ENCODE measurements at regions not wholly inside any gene's neighbourhood (a gene's known extent, or its start where the extent isn't known, plus 50 kb on each side); places are given as distances from the start of the nearest gene placed in this dataset.
"Not testable (repeated sequence)": the region's sequence is repeated elsewhere in the genome, so short reads cannot be mapped to it uniquely, and the experiment has no call there.

GRCh38 chr15:26259581-26259980 lies 396.5 kb upstream of the ATP10A start:
- no peak for DNase-seq

DNA sequence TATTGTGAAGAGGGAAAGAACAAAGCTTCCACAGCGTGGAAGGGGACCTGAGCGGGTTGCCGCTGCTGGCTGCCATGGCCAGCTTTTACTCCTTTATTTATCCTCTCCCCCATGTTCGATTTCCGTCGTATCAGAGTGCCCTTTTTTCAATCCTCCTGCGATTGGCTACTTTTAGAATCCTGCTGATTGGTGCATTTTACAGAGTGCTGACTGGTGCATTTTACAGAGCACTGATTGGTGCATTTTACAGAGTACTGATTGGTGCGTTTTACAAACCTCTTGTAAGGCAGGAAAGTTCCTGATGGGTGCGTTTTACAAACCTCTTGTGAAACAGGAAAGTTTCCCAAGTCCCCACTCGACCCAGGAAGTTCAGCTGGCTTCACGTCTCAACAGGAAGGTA lies 381.7 kb upstream of the ATP10A start:
- not testable (repeated sequence) for DNase-seq

GRCh38 chr15:26243382-26243781 lies 380.3 kb upstream of the ATP10A start:
- no peak for DNase-seq

- no peak for DNase-seq
Observed at GRCh38 chr15:26242565-26243071, 379.5 kb upstream of the ATP10A start.

DNA sequence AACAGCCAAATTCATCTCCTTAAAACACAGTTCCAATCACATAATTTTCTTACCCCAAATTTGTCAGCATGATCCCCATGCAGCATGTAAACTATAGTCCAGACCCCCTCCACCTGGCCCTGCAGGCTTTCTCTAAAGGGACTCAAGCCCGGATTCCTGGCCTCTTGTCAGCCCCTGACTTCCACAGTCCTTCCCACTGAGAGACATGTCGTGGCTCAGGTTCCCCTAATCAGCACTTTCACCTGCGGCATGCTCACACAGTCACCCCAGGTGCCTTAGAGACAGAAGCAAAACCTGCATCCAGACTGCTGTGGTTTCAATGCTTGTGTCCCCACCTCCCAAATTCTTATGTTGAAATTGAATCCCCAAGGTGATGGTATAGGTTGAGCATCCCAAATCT lies 372.7 kb upstream of the ATP10A start:
- DNase-seq: no peak

DNA sequence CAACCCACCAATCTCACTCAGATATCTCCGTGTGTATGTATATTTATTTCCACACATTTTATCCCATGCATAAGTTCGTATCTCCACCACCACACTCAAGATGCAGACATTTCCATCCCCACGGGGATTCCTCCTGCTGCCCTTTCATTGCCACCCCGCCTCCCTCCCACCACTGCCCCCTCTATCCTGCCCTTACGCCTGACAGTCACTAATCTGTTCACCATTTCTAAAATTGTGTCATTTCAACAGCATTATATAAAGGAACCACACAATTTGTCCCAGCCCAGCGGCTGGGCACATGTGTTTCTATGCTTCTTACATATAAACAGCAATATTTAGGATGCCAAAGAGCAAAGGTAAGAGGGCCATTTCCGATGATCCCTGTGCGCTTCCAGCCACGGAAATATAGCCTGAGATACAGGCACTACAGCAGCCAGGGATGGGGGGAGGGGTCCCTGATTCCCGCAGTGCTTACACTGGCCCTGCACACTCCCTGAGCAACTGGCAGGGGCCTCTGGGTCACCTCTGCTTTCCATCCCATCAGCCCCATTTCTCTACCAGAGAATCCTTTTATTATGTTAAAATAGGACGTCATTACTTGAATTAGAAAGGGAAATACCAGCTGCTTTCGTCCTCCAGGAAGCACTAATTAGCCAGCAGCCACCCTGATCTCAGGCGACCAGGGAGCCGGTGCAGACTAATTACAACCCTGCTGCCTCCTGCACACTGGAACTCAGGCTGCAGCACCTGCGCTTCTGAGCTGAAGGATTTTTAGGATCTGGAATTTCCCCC lies 372.0 kb upstream of the ATP10A start:
- no peak for DNase-seq

DNA sequence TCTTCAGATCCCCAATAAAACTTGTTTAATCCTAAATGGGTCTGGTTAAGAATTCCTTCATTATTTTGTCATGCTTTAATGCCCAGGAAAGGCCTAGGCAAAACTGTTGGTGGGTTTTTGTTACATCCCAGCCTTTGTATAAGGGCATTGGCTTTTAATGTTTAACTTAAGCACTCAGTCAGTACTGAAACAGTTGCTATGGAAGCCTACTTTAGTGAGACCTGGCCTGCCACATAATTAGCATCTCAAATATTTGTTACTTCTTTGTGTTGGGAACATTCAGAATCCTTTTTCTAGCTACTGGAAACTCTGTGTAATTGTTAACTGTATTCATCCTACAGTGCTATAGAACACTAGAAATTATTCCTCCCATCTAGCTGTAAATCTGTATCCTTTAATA lies 369.6 kb upstream of the ATP10A start:
- DNase-seq: no peak

DNA sequence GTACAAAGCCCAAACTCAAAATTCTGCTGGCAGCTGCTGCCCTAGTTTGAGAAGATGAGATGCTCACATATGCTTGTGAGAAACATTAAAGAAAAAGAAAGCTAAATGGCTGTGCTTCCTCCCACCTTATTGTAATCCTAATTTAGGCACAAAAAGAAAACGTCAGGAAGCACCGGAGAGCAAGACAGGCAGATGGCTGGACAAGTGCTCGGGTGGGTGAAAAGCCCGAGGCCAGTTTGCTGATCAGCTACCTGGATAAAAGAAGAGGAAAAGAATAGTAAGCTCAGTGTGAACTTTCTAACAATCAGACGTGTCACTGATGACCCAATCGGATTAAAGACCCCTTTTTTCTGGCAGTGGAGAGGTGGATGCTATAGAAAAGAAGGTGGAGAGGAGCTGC lies 368.0 kb upstream of the ATP10A start:
- DNase-seq: no peak

DNA sequence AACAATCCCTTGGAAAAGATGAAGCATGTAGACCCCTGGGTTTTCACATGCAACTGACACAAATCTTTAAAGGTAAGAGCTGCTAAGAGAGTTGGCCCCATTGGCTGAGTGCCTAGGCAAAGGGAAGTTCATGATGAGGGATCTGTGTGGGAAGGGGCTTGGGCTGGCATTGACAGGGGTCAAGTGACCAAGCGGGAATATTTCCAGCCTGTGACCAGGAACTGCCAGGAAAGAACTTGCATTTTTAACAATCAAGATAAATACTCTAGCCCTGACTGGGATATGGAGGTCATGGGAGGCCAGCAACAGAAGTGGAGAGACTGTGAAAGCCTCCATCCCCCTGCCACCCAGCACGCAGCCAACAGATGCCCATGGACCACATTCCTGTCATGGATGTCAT lies 361.1 kb upstream of the ATP10A start:
- DNase-seq: no peak

GRCh38 chr15:26223720-26224119 lies 360.6 kb upstream of the ATP10A start:
- DNase-seq: no peak

- no peak for DNase-seq
Observed at GRCh38 chr15:26222781-26223180, 359.7 kb upstream of the ATP10A start.

DNA sequence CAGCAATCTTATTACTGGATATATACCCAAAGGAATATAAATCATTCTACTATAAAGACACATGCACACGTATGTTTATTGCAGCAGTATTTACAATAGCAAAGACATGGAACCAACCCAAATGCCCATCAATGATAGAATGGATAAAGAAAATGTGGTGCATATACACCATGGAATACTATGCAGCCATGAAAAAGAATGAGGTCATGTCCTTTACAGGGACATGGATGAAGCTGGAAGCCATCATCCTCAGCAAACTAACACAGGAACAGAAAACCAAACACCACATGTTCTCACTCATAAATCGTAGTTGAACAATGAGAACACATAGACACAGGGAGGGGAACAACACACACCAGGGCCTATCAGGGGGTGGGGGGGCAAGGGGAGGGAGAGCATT lies 353.9 kb upstream of the ATP10A start:
- DNase-seq: not testable (repeated sequence)

- no peak for DNase-seq
Observed at GRCh38 chr15:26214290-26214689, 351.2 kb upstream of the ATP10A start.

GRCh38 chr15:26213427-26213826 lies 350.3 kb upstream of the ATP10A start:
- no peak for DNase-seq

GRCh38 chr15:26212109-26212508 lies 349.0 kb upstream of the ATP10A start:
- DNase-seq: no peak

GRCh38 chr15:26210980-26211379 lies 347.9 kb upstream of the ATP10A start:
- DNase-seq: no peak

DNA sequence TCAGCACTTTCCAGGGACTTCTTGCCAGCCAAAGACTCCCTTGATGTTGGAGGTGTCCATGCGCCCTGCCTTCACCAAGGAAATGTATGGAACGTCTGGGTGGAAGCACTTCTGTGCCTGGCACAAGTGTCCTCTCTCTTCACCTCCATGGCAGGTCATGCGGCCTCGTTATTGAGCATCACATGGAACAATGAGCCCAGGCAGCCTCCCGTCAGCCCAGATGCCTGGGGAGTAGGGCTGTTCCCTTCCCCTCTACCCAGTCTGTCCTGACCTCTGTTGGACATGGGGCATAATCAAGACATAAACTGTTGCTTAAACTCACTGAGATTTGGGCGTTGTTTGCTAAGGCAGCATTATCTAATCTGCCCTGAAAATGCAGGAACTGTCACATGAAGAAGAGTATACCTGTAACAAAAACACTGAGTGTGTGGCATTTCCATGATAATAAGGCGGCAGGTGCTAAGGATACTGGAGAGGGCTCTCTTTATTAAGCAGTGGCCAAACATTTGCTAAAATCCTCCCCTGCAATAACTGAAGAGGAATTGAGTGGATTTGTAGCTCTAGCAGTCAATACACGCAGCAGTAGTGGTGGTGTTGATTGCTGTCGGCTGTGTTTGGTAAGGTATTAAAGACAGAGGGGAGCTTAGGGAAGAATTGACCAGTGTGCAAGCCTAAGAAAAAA lies 338.2 kb upstream of the ATP10A start:
- DNase-seq: no peak

DNA sequence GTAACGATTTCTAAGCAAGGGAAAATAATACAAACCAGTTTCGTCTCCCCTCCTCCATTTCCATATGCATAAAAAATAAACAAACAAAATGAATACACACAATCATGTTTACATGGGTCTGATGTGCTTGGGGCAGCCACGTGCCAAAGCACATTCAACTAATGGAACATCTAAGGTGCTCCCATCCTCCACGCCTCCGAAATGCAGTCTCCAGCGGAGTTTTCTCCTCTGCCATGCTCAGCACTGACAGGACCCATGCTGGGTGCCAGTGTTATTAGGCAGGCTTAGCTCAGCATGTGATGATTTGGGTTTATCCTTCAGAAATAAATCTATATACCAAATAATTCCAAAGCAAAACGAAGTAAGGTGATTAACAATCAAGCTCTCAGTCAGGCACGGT lies 337.3 kb upstream of the ATP10A start:
- no peak for DNase-seq

- no peak for DNase-seq
Observed at GRCh38 chr15:26197719-26198118, 334.6 kb upstream of the ATP10A start.

DNA sequence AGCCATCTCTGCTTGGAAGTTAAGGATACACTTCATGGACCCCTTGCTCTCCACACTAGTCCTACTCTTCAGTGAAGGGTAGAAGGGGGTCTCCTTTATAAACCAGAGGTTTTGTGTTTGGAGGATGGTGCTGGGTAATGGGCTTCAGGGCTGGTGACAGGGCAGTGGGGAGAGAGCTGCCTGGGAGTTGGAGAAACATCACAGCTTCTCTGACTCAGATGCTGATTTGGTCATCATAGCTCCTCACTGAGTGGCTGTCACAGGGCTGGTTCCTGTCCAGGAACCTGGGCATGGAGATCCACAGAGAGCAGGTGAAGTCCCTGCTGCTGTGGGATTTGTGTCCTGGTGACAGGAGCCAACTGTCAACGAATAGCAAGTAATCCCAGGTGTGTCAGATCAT lies 333.9 kb upstream of the ATP10A start:
- no peak for DNase-seq

DNA sequence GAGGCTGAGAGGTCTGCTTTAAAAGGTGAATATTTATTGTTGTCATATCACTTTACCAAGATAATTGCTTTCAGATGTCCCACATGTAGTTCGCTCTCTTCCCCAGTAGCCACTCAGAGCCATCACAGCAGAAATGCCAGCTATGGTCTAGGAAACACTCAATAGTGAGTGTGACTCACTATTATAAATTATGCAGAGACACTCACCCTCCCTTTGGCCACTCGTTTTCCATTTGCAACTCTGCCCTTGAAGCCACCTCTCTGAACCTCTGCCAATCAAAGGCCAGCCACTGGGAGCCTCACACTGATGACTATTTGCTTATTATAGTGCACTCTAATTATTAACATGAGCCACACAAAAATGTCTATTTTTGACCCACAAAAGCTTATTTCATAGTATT lies 328.1 kb upstream of the ATP10A start:
- no peak for DNase-seq

DNA sequence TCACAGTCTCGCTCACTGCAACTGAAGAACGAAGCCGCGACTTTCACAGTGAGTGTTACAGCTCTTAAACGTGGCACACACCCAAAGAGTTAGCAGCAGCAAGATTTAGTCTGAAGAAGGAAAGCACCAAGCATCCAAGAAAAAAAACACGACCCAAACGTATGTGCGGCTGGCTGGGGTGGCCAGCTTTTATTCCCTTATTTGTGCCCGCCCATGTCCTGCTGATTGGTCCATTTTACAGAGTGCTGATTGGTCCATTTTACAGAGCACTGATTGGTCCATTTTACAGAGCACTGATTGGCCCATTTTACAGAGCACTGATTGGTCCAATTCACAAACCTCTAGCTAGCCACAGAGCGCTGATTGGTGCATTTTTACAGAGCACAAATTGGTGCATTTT lies 323.0 kb upstream of the ATP10A start:
- DNase-seq: not testable (repeated sequence)

DNA sequence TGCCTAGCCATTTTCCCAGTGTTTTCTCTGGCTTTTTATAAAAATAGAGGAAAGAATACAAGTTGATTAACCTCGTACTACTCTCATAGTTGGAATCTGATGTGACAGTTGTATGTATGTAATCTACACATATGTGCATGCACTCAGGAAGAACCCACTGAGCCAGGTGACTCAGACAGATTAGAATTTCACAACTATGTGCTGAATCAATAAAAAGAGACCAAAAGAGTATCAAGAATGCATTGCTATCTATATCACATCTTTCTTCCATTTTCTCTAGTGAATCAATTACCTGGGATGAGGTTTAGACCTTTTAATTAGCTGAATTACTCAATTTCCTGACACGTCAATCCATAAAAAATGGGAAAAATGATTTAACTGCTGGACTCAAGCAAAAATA lies 319.3 kb upstream of the ATP10A start:
- DNase-seq: no peak

GRCh38 chr15:26179906-26180305 lies 316.8 kb upstream of the ATP10A start:
- no peak for DNase-seq
